Uterus (tissue), 3 donors: ENCODE measurements at regions not wholly inside any gene's neighbourhood (a gene's known extent, or its start where the extent isn't known, plus 50 kb on each side); places are given as distances from the start of the nearest gene placed in this dataset.

Experiments used
- DNase-seq, 2 donors: peaks; one replicate each; pipeline ENCODE4 v3.0.0-alpha.2; 2019 to 2020
- H3K27ac ChIP-seq, 2 donors: fragments of 200-600 bp; sonication (generic); 1 replicate in 1 of 2; 2 replicates in 1 of 2; pipeline ENCODE4 v1.5.1; 2016 to 2018
- H3K27me3 ChIP-seq, 2 donors: fragments of 200-600 bp; sonication (generic); one replicate each; pipeline ENCODE4 v1.5.1; 2018 to 2019; ENCODE audit warnings: control low read depth in 1 of 2
- H3K36me3 ChIP-seq, 2 donors: fragments of 200-600 bp; sonication (generic); one replicate each; pipeline ENCODE4 v1.5.1; 2019; ENCODE audit warnings: control low read depth in 1 of 2
- H3K4me1 ChIP-seq, 2 donors: fragments of 200-600 bp; sonication (generic); one replicate each; pipeline ENCODE4 v1.5.1; 2018 to 2019; ENCODE audit warnings: control low read depth in 1 of 2
- H3K4me3 ChIP-seq, 2 donors: fragments of 200-600 bp; sonication (generic); 1 replicate in 1 of 2; 2 replicates in 1 of 2; pipeline ENCODE4 v1.5.1; 2018 to 2019; ENCODE audit warnings: mild to moderate bottlenecking in 1 of 2
- H3K9me3 ChIP-seq, 2 donors: fragments of 200-600 bp; sonication (generic); one replicate each; pipeline ENCODE4 v1.5.1; 2019; ENCODE audit warnings: control low read depth in 1 of 2
- POLR2A ChIP-seq, 2 donors: fragments of 450-650 bp; IDR thresholded peaks; one replicate each; pipeline ENCODE4 v1.6.1; 2016; ENCODE audit warnings: antibody characterized with exemption in 2 of 2, mild to moderate bottlenecking in 1 of 2, moderate library complexity in 1 of 2
- intact Hi-C: fragments of 100-400 bp; cut with DNase I; formaldehyde crosslinking; loops from one replicate; pipeline ENCODE4 v1.15.1; 2023; ENCODE audit warnings: low total_unique reads
- TF ChIP-seq, protein P1 (sequence below), 4 experiments: fragments of 200-600 bp in 2 of 4; fragments of 450-650 bp in 2 of 4; sonication (generic) in 2 of 4; IDR thresholded peaks; one replicate each; pipeline ENCODE4 v1.5.1; 2016 to 2019; ENCODE audit warnings: antibody characterized with exemption in 4 of 4, mild to moderate bottlenecking in 2 of 4, moderate library complexity in 1 of 4
- donor health status: DM: yes; HTN: yes; CAD: no.

DNA sequence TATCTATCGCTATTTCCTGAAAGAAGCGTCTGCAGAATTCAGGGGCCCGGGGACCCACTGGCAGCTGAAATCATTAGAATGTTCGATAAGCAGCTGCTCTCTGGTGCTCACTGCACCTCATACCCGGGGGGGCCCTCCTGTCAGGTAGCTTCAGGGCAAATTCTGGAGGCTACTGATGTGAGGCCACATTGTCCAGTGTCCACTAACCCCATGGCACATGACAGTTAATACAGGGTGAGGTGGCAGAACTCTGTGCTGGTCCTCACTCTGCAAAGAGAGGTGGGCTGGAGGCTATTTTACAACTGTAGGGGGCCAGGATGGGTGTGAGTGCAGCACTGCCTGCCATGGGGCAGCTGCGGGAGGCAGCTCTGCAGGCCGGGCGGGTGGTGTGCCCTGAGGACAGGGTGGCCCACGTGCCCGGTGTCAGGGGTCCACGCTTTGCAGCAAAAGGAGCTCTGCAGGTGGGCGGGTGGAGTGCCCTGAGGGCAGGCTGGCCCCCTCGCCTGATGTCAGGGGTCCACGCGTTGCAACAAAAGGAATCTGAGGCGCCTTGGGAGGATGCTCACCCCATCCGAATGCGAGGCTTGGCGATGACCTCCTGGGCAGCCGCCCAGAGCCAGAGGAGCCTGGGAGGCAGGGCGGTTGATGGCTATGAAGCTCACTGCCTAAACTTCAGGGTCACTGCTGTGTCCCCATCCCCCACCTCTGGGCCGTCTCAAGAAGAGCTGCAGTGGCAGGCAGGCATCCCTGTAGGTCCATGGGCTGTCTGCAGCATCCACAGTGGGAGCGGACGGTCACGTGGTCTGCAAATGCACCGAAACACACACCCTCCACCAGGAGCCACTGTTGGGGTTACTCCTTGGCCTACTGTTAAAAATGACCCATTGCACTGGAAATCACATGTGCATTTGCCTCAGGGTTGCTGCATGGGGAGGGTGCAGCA lies 207.0 kb upstream of the SALL3 start:
- no peaks in the 10 kb centered on the region for H3K27me3 ChIP-seq

DNA sequence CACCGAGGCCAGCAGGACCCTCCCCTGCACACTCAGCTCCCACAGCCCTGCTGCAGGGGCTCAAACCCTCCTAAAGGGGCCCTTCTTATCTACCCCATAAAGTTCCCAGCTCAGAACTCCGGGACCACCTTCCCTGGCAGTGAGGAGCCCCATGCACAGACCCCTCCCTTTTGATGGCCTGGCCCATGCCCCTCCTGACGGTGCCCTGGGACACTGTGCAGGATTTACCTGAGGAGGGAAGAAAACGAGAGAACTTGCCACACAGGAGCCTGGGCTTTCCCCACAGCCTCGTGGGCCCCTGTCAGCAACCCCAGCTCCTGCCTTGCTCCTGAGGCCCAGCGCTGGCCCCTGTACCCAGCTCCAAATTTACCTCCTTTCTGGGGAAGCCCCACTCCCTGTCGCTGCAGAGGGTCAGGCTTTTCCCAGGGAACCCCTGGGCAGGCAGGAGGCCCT lies 206.3 kb upstream of the SALL3 start:
- no peak overlapping the region for H3K4me3 ChIP-seq
- intact Hi-C loops = no loop called here
- TF ChIP-seq, protein P1, sequence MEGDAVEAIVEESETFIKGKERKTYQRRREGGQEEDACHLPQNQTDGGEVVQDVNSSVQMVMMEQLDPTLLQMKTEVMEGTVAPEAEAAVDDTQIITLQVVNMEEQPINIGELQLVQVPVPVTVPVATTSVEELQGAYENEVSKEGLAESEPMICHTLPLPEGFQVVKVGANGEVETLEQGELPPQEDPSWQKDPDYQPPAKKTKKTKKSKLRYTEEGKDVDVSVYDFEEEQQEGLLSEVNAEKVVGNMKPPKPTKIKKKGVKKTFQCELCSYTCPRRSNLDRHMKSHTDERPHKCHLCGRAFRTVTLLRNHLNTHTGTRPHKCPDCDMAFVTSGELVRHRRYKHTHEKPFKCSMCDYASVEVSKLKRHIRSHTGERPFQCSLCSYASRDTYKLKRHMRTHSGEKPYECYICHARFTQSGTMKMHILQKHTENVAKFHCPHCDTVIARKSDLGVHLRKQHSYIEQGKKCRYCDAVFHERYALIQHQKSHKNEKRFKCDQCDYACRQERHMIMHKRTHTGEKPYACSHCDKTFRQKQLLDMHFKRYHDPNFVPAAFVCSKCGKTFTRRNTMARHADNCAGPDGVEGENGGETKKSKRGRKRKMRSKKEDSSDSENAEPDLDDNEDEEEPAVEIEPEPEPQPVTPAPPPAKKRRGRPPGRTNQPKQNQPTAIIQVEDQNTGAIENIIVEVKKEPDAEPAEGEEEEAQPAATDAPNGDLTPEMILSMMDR (IDR thresholded peaks at IDR 0.05) = no peak
- no peak for TF ChIP-seq POLR2A (IDR thresholded peaks at IDR 0.05)
- no peaks in the 10 kb centered on the region for H3K9me3 ChIP-seq
- H3K36me3 ChIP-seq = no peaks in the 10 kb centered on the region
- H3K27ac ChIP-seq = no peak overlapping the region
- H3K27me3 ChIP-seq = no peaks in the 10 kb centered on the region
- DNase-seq = no peak
- no peaks in the 10 kb centered on the region for H3K4me1 ChIP-seq

More for the DNA sequence above, 207.0 kb upstream of the SALL3 start:
- intact Hi-C loops = no loop called here
- H3K4me1 ChIP-seq = no peaks in the 10 kb centered on the region
- H3K9me3 ChIP-seq = no peaks in the 10 kb centered on the region
- no peak for DNase-seq
- no peak overlapping the region for H3K4me3 ChIP-seq
- TF ChIP-seq POLR2A (IDR thresholded peaks at IDR 0.05) = no peak
- TF ChIP-seq, protein P1 (IDR thresholded peaks at IDR 0.05) = no peak
- H3K27ac ChIP-seq = no peak overlapping the region
- no peaks in the 10 kb centered on the region for H3K36me3 ChIP-seq

DNA sequence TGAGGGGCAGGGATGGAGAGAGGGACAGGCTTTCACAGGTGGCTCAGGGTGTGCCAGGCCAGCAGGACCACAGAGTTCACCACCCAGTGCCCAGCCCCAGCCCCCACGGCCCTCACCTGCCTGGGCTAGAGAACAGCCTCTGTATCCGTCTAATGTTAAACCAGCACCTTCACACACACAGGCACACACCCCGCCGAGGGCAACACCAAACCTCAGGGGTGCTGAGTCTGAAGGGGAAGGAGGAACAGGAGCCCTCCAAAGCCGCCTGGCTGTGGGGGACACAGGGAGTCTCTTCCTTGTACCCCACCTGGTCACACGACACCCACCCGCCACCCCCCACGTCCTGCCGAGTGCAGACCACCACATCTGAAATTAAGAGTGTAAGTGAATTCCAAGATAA lies 205.8 kb upstream of the SALL3 start:
- no peaks in the 10 kb centered on the region for H3K4me1 ChIP-seq
- no peaks in the 10 kb centered on the region for H3K9me3 ChIP-seq
- TF ChIP-seq, protein P1 (IDR thresholded peaks at IDR 0.05) = no peak
- no peak for TF ChIP-seq POLR2A (IDR thresholded peaks at IDR 0.05)
- no peak overlapping the region for H3K4me3 ChIP-seq
- H3K27ac ChIP-seq = no peak overlapping the region
- intact Hi-C loops = no loop called here
- no peaks in the 10 kb centered on the region for H3K36me3 ChIP-seq
- no peak for DNase-seq
- H3K27me3 ChIP-seq = no peaks in the 10 kb centered on the region

DNA sequence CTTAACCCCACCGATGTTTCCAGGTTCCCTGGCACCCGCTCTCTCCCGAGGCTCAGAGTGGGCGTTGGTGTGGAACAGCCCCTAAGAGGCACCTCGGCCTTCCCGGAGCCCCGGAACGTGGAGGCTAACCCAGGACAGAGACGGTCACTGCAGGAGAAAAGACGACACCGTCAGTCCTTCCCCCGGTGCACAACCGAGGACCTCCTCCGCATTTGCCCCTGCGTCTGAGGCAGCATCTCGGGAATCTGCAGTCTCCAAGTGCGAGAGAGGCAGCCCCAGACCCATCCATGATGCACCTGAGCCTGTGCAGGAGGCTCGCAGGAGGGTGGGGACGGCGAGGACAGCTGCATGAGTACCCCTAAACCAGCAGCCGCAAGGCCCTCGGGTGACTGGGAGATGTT lies 204.9 kb upstream of the SALL3 start:
- Histone ChIP-seq H3K4me1 (no peaks in the 10 kb centered on the region), H3K27ac (no peak overlapping the region), H3K9me3 (no peaks in the 10 kb centered on the region), H3K27me3 (no peaks in the 10 kb centered on the region), H3K4me3 (no peak overlapping the region), H3K36me3 (no peaks in the 10 kb centered on the region)
- DNase-seq = no peak
- TF ChIP-seq, protein P1 (IDR thresholded peaks at IDR 0.05) = no peak
- TF ChIP-seq POLR2A (IDR thresholded peaks at IDR 0.05) = no peak
- intact Hi-C loops = no loop called here

DNA sequence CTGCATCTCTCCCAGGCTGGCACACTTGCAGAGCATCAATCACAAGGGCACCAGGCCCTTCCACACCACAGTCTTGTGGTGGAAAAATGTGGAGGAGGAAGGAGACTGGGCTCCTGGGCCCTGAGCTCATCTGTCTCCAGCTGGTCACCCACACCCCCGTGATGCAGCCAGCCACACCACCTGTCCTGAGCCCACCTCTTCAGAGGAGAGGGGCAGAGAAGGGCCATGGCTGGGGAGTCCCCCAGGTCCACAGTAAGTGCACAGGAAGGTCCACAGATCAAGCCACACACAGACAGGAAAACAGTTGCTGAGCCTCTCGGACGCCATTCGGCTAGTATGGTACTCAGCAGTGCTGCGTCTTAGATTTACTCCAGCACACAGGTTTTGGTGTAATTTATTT lies 203.5 kb upstream of the SALL3 start:
- no peaks in the 10 kb centered on the region for H3K9me3 ChIP-seq
- DNase-seq = no peak
- TF ChIP-seq POLR2A (IDR thresholded peaks at IDR 0.05) = no peak
- TF ChIP-seq, protein P1 (IDR thresholded peaks at IDR 0.05) = no peak
- H3K36me3 ChIP-seq = no peaks in the 10 kb centered on the region
- intact Hi-C loops = no loop called here
- no peaks in the 10 kb centered on the region for H3K27me3 ChIP-seq
- H3K4me1 ChIP-seq = no peaks in the 10 kb centered on the region
- no peak overlapping the region for H3K4me3 ChIP-seq
- no peak overlapping the region for H3K27ac ChIP-seq
